Caco-2 (cell line): ENCODE measurements at regions not wholly inside any gene's neighbourhood (a gene's known extent, or its start where the extent isn't known, plus 50 kb on each side); places are given as distances from the start of the nearest gene placed in this dataset.

Experiments used
- BruUV-seq: library from RNA; stranded (reverse); fragments of 400-500 nt; replicated peaks from 2 replicates; lab custom pipeline; 2021; lab: Mats Ljungman, UMichigan
- CTCF ChIA-PET: fragments of 300-600 bp; sonication (Branson Sonifier 250); formaldehyde crosslinking; loops from one replicate; lab custom pipeline; 2022; ENCODE audit warnings: antibody characterized with exemption; lab: Charles Lee
- POLR2A ChIA-PET: fragments of 300-600 bp; sonication (Branson Sonifier 250); formaldehyde crosslinking; loops from one replicate; lab custom pipeline; 2022; ENCODE audit warnings: antibody characterized with exemption; lab: Charles Lee
- DNase-seq, 2 experiments: peaks; one replicate each; pipeline versions ENCODE4 v3.0.0 to v3.0.0-alpha.2; 2020 to 2022
- H3K27me3 ChIP-seq: replicated peaks from 2 replicates; pipeline ENCODE4 v1.6.0; 2011; ENCODE audit warnings: low read length; ENCODE audit not compliant: control insufficient read depth, insufficient read depth
- H3K36me3 ChIP-seq: 2 replicates; pipeline ENCODE4 v1.5.1; 2011; ENCODE audit warnings: low read length; ENCODE audit not compliant: control insufficient read depth, insufficient read depth
- H3K4me1 ChIP-seq: fragments of 250-450 bp; sonication (Bioruptor Pico); 2 replicates; pipeline ENCODE4 v1.5.1; 2020; ENCODE audit warnings: mild to moderate bottlenecking
- H3K4me3 ChIP-seq: 2 replicates; pipeline ENCODE4 v1.5.1; 2011; ENCODE audit warnings: low read depth, mild to moderate bottlenecking, control low read depth, low read length
- H3K9me3 ChIP-seq: fragments of 250-450 bp; sonication (Bioruptor Pico); 2 replicates; pipeline ENCODE4 v1.5.1; 2020; ENCODE audit warnings: mild to moderate bottlenecking, moderate library complexity
- H3K27ac Mint-ChIP-seq: one replicate; pipeline ENCODE4 v1.8.0; 2022; ENCODE audit warnings: mixed read lengths; ENCODE audit not compliant: unreplicated experiment
- H3K27me3 Mint-ChIP-seq: one replicate; pipeline ENCODE4 v1.8.0; 2022; ENCODE audit warnings: mixed read lengths; ENCODE audit not compliant: insufficient read depth, unreplicated experiment
- H3K36me3 Mint-ChIP-seq: one replicate; pipeline ENCODE4 v1.8.0; 2022; ENCODE audit warnings: mild to moderate bottlenecking, mixed read lengths; ENCODE audit not compliant: insufficient read depth, unreplicated experiment
- H3K4me1 Mint-ChIP-seq: one replicate; pipeline ENCODE4 v1.8.0; 2022; ENCODE audit warnings: low read depth, mixed read lengths; ENCODE audit not compliant: unreplicated experiment
- H3K4me3 Mint-ChIP-seq: one replicate; pipeline ENCODE4 v1.8.0; 2022; ENCODE audit warnings: mild to moderate bottlenecking, moderate library complexity, mixed read lengths; ENCODE audit not compliant: unreplicated experiment
- H3K9me3 Mint-ChIP-seq: one replicate; pipeline ENCODE4 v1.8.0; 2022; ENCODE audit warnings: mixed read lengths; ENCODE audit not compliant: unreplicated experiment
- CTCF ChIP-seq, 2 experiments: fragments of 200-600 bp in 1 of 2; IDR thresholded peaks; 1 replicate in 1 of 2; 2 replicates in 1 of 2; pipeline versions ENCODE4 v1.5.1 to v1.8.0; 2011 to 2022; ENCODE audit warnings: antibody characterized with exemption in 1 of 2, control low read depth in 1 of 2, inconsistent platforms in 1 of 2, low read depth in 1 of 2, low read length in 1 of 2, mild to moderate bottlenecking in 1 of 2, moderate library complexity in 1 of 2; ENCODE audit not compliant: insufficient read depth in 1 of 2, severe bottlenecking in 1 of 2, unreplicated experiment in 1 of 2
- intact Hi-C: fragments of 100-400 bp; cut with micrococcal nuclease; formaldehyde crosslinking; loops from one replicate; pipeline ENCODE4 v1.10.0; 2022; ENCODE audit not compliant: unreplicated experiment

- no peaks in the 10 kb centered on the region for H3K36me3 ChIP-seq
- H3K9me3 ChIP-seq, result no peaks in the 10 kb centered on the region
- no peak for DNase-seq
- intact Hi-C loops, result no loop called here
- H3K27me3 ChIP-seq, result no peaks in the 10 kb centered on the region
- no peak overlapping the region for H3K4me3 Mint-ChIP-seq
- no TSS peak for BruUV-seq
- no peak overlapping the region for H3K4me3 ChIP-seq
- H3K4me1 ChIP-seq, result no peaks in the 10 kb centered on the region
- H3K9me3 Mint-ChIP-seq, result no peaks in the 10 kb centered on the region
- CTCF ChIA-PET, result no interaction called here
- H3K4me1 Mint-ChIP-seq, result no peaks in the 10 kb centered on the region
- no peaks in the 10 kb centered on the region for H3K36me3 Mint-ChIP-seq
- no peak overlapping the region for H3K27ac Mint-ChIP-seq
- POLR2A ChIA-PET, result no interaction called here
- H3K27me3 Mint-ChIP-seq, result no peaks in the 10 kb centered on the region
- no peak for TF ChIP-seq CTCF (IDR thresholded peaks at IDR 0.05; ENCODE audit: insufficient read depth in 1 of 2, low read depth in 1 of 2, low read length in 1 of 2, severe bottlenecking in 1 of 2, unreplicated experiment in 1 of 2)
These were observed 1093.3 kb upstream of the CDH6 start for GRCh38 chr5:30100148-30100713.

GRCh38 chr5:30099634-30100033 lies 1093.9 kb upstream of the CDH6 start:
- POLR2A ChIA-PET, result no interaction called here
- Histone ChIP-seq H3K4me3 (no peak overlapping the region), H3K9me3 (no peaks in the 10 kb centered on the region), H3K27me3 (no peaks in the 10 kb centered on the region), H3K36me3 (no peaks in the 10 kb centered on the region), H3K4me1 (no peaks in the 10 kb centered on the region)
- H3K36me3 Mint-ChIP-seq, result no peaks in the 10 kb centered on the region
- no peak overlapping the region for H3K27ac Mint-ChIP-seq
- no peak for TF ChIP-seq CTCF (IDR thresholded peaks at IDR 0.05; ENCODE audit: insufficient read depth in 1 of 2, low read depth in 1 of 2, low read length in 1 of 2, severe bottlenecking in 1 of 2, unreplicated experiment in 1 of 2)
- H3K4me3 Mint-ChIP-seq, result no peak overlapping the region
- H3K4me1 Mint-ChIP-seq, result no peaks in the 10 kb centered on the region
- BruUV-seq, result no TSS peak
- no peaks in the 10 kb centered on the region for H3K9me3 Mint-ChIP-seq
- intact Hi-C loops, result no loop called here
- no peak for DNase-seq
- CTCF ChIA-PET, result no interaction called here
- no peaks in the 10 kb centered on the region for H3K27me3 Mint-ChIP-seq

- H3K4me1 ChIP-seq, result no peaks in the 10 kb centered on the region
- DNase-seq, result no peak
These were observed 1094.5 kb upstream of the CDH6 start for GRCh38 chr5:30098940-30099339.

More at GRCh38 chr5:30098940-30099339, 1094.5 kb upstream of the CDH6 start:
- Histone ChIP-seq H3K9me3 (no peaks in the 10 kb centered on the region), H3K4me3 (no peak overlapping the region), H3K27me3 (no peaks in the 10 kb centered on the region), H3K36me3 (no peaks in the 10 kb centered on the region)
- Mint-ChIP-seq H3K4me3 (no peak overlapping the region), H3K36me3 (no peaks in the 10 kb centered on the region), H3K9me3 (no peaks in the 10 kb centered on the region), H3K4me1 (no peaks in the 10 kb centered on the region), H3K27me3 (no peaks in the 10 kb centered on the region), H3K27ac (no peak overlapping the region)
- POLR2A ChIA-PET, result no interaction called here
- intact Hi-C loops, result no loop called here
- CTCF ChIA-PET, result no interaction called here
- BruUV-seq, result no TSS peak
- TF ChIP-seq CTCF (IDR thresholded peaks at IDR 0.05; ENCODE audit: insufficient read depth in 1 of 2, low read depth in 1 of 2, low read length in 1 of 2, severe bottlenecking in 1 of 2, unreplicated experiment in 1 of 2), result no peak
